Activated CD8-positive, alpha-beta T cell treated with anti-CD3 and anti-CD28 coated beads for 36 hours (primary cell): ENCODE measurements at regions not wholly inside any gene's neighbourhood (a gene's known extent, or its start where the extent isn't known, plus 50 kb on each side); places are given as distances from the start of the nearest gene placed in this dataset.

ENCODE experiments used
- ATAC-seq: fragments of 200-7000 bp; cut with Tn5 transposase; one replicate; pipeline ENCODE4 v1.10.0; 2021; ENCODE audit warnings: mild to moderate bottlenecking, moderate library complexity
- CTCF ChIA-PET: fragments of 350-600 bp; sonication (Branson Sonifier 250); formaldehyde crosslinking; loops from one replicate; lab custom pipeline; 2021; ENCODE audit warnings: antibody characterized with exemption; lab: Charles Lee
- POLR2A ChIA-PET: fragments of 350-600 bp; sonication (Branson Sonifier 250); formaldehyde crosslinking; loops from one replicate; lab custom pipeline; 2021; ENCODE audit warnings: antibody characterized with exemption; lab: Charles Lee
- DNase-seq: peaks from one replicate; pipeline ENCODE4 v3.0.0-alpha.2; 2020
- H3K27ac Mint-ChIP-seq: one replicate; pipeline ENCODE4 v1.8.0; 2021; ENCODE audit warnings: mild to moderate bottlenecking, mixed read lengths
- H3K27me3 Mint-ChIP-seq: one replicate; pipeline ENCODE4 v1.8.0; 2021; ENCODE audit warnings: mixed read lengths
- H3K36me3 Mint-ChIP-seq: one replicate; pipeline ENCODE4 v1.8.0; 2021; ENCODE audit warnings: low read depth, mixed read lengths
- H3K4me1 Mint-ChIP-seq: one replicate; pipeline ENCODE4 v1.8.0; 2021; ENCODE audit warnings: low read depth, mixed read lengths
- H3K4me3 Mint-ChIP-seq: one replicate; pipeline ENCODE4 v1.8.0; 2021; ENCODE audit warnings: mild to moderate bottlenecking, moderate library complexity, mixed read lengths
- H3K9me3 Mint-ChIP-seq: one replicate; pipeline ENCODE4 v1.8.0; 2021; ENCODE audit warnings: mixed read lengths
- intact Hi-C: fragments of 100-400 bp; cut with micrococcal nuclease; formaldehyde crosslinking; loops from one replicate; pipeline ENCODE4 v1.10.0; 2022
- TF ChIP-seq, protein P1 (sequence below): fragments of 200-600 bp; IDR thresholded peaks from one replicate; pipeline ENCODE4 v1.8.0; 2022; ENCODE audit warnings: antibody characterized with exemption, mild to moderate bottlenecking

DNA sequence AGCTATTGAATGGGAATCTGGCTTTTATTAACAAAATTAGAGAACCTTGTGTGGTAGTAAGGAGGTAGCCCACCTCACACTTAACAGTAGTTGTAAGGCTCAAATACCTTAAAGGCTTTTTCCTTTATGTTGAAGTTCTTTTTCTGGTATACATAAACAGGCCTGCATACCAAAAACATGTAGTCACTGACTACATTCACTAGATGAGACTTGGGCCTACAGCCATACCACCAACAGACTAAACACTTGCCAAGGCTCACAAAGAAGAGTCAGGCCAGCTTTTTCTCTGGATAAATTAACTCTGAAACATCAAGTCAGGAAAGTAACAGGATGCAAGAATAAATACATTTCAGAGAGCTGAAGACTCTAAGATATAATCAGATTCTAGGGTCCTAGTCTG is 78.6 kb upstream of the MPDZ start:
- ATAC-seq (no peak), DNase-seq (no peak)
- no peaks in the 10 kb centered on the region for H3K4me1 Mint-ChIP-seq
- TF ChIP-seq, protein P1, sequence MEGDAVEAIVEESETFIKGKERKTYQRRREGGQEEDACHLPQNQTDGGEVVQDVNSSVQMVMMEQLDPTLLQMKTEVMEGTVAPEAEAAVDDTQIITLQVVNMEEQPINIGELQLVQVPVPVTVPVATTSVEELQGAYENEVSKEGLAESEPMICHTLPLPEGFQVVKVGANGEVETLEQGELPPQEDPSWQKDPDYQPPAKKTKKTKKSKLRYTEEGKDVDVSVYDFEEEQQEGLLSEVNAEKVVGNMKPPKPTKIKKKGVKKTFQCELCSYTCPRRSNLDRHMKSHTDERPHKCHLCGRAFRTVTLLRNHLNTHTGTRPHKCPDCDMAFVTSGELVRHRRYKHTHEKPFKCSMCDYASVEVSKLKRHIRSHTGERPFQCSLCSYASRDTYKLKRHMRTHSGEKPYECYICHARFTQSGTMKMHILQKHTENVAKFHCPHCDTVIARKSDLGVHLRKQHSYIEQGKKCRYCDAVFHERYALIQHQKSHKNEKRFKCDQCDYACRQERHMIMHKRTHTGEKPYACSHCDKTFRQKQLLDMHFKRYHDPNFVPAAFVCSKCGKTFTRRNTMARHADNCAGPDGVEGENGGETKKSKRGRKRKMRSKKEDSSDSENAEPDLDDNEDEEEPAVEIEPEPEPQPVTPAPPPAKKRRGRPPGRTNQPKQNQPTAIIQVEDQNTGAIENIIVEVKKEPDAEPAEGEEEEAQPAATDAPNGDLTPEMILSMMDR = no peak
- no peak overlapping the region for H3K27ac Mint-ChIP-seq
- intact Hi-C loops = no loop called here
- ChIA-PET POLR2A (no interaction called here), CTCF (interaction anchor here (0.8 kb wide), 1 partner anchor 59 kb away, joined by 3 read pairs; no protein-coding TSS in a partner anchor)
- no peak overlapping the region for H3K4me3 Mint-ChIP-seq
- no peaks in the 10 kb centered on the region for H3K36me3 Mint-ChIP-seq
- no peaks in the 10 kb centered on the region for H3K27me3 Mint-ChIP-seq
- H3K9me3 Mint-ChIP-seq = peaks cover 2% of the 10 kb centered on the region

DNA sequence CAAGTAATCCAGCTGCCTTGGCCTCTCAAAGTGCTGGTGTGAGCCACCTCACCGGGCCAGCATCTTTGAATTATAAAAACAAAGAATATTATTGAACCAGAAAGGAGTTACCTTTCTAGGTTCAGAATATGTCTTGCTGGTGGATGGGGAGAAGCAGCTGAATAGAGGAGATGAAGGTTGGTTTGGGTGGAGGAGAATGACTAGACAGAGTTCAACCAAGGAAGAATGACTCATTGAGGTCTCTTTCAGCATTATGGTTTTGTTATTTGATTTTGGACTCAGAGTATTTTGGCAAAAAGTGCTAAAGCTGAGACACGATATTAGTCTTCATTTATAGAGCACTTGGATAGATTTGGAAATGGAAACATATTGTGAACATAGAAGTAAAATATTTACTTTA is 75.2 kb upstream of the MPDZ start:
- H3K4me1 Mint-ChIP-seq = no peaks in the 10 kb centered on the region
- TF ChIP-seq, protein P1 = no peak
- H3K9me3 Mint-ChIP-seq = no peaks in the 10 kb centered on the region
- CTCF ChIA-PET = no interaction called here
- no peak overlapping the region for H3K27ac Mint-ChIP-seq
- no peak overlapping the region for H3K4me3 Mint-ChIP-seq
- no peak for ATAC-seq
- POLR2A ChIA-PET = no interaction called here
- H3K36me3 Mint-ChIP-seq = no peaks in the 10 kb centered on the region
- no peak for DNase-seq
- intact Hi-C loops = no loop called here
- H3K27me3 Mint-ChIP-seq = no peaks in the 10 kb centered on the region

DNA sequence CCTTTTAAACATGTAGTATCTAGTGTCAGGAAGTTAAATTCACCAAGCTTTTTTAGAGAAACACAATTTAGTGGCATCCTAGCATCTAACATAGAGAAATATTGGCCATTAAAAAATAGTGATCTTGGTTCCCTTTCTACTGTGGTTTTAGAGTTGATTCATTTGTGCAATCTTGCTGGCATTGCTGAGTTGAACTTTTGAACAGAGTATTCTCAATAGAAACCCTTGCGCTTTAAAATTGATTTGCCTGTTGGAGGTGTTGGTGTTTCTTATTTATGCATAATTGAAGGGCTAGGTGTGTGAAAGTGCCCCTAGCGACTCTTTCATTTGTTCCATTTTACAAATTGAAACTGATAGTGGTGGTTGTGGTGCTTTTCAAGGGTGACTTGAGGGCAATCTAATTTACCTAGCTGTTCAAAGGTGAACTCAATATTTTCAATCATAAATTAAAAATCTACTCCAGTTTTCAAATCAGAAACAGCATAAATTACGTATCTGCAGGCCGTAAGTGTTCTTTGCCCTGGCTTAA is 73.0 kb upstream of the MPDZ start:
- ChIA-PET POLR2A (no interaction called here), CTCF (no interaction called here)
- no peaks in the 10 kb centered on the region for H3K4me1 Mint-ChIP-seq
- ATAC-seq (no peak), DNase-seq (no peak)
- intact Hi-C loops = no loop called here
- no peaks in the 10 kb centered on the region for H3K9me3 Mint-ChIP-seq
- TF ChIP-seq, protein P1 = no peak
- H3K4me3 Mint-ChIP-seq = no peak overlapping the region
- no peaks in the 10 kb centered on the region for H3K36me3 Mint-ChIP-seq
- H3K27me3 Mint-ChIP-seq = no peaks in the 10 kb centered on the region
- H3K27ac Mint-ChIP-seq = no peak overlapping the region

DNA sequence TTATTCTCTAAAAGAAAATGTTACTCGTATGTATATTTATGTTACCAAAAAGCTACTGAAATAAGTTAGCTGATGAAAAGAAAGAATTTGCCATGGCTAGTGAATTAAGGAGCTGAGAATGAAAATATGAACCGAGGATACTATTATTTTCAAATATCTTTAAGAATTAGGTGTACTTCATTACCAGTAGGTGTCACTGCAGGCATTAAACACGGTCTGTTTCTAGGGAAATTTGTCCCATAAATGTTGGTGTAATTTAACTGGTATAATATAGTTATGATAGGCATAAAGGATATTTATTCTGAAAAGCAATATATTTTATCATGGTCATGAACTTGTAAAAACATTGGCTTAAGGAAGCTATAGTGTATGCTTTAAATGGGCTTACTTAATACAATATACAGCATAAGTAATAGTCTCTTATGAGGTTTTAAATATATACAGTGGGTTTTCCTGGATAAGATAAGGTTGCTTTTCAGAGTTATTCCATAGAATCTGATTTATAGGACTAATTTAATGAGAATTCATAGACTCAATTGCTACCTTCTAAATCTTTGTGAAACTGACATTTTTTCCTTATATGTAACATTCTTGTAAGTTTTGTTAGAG is 72.4 kb upstream of the MPDZ start:
- TF ChIP-seq, protein P1 = peak; percentile 44
- Mint-ChIP-seq H3K36me3 (no peaks in the 10 kb centered on the region), H3K9me3 (no peaks in the 10 kb centered on the region), H3K4me3 (no peak overlapping the region), H3K27ac (no peak overlapping the region), H3K27me3 (no peaks in the 10 kb centered on the region), H3K4me1 (no peaks in the 10 kb centered on the region)
- intact Hi-C loops = no loop called here
- no peak for DNase-seq
- ChIA-PET POLR2A (no interaction called here), CTCF (no interaction called here)
- ATAC-seq = no peak

DNA sequence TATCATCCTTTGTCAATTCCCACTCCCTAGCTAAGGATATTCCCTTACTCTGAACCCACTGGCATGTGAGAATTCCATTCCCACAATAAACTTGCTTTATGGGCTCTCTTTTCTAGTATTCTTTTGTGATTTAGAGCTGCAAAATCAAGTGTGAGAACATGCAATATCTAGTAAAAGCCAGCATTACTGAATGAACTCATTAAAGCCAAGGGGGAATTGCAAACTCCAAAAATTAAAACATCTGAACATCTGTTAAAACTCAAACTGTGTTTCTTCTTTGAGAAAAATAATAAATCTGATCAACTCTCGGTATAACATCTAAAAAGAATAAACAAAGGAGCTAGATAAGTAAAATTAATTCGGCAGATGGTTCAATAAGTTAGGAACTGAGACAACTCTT is 53.1 kb upstream of the MPDZ start:
- TF ChIP-seq, protein P1 = no peak
- ChIA-PET CTCF (no interaction called here), POLR2A (no interaction called here)
- Mint-ChIP-seq H3K9me3 (peaks cover 2% of the 10 kb centered on the region), H3K27ac (no peak overlapping the region), H3K4me3 (no peak overlapping the region), H3K36me3 (no peaks in the 10 kb centered on the region), H3K27me3 (no peaks in the 10 kb centered on the region), H3K4me1 (no peaks in the 10 kb centered on the region)
- DNase-seq (no peak), ATAC-seq (no peak)
- intact Hi-C loops = no loop called here
